Activated naive CD8-positive, alpha-beta T cell treated with anti-CD3 and anti-CD28 coated beads, Interleukin-2, amount 10 ng/mL, durations not matched to agents 7 days and 5 days (primary cell): ENCODE measurements at regions not wholly inside any gene's neighbourhood (a gene's known extent, or its start where the extent isn't known, plus 50 kb on each side); places are given as distances from the start of the nearest gene placed in this dataset.

Experiments
- ATAC-seq: fragments of 150-1000 bp; cut with Tn5 transposase; one replicate; pipeline ENCODE4 v1.10.0; 2021; ENCODE audit warnings: low read depth, moderate library complexity
- POLR2A ChIA-PET: fragments of 350-600 bp; sonication (Branson Sonifier 250); formaldehyde crosslinking; loops from one replicate; lab custom pipeline; 2021; ENCODE audit warnings: antibody characterized with exemption; lab: Charles Lee
- DNase-seq: peaks from one replicate; pipeline ENCODE4 v3.0.0; 2021
- H3K27ac Mint-ChIP-seq: one replicate; pipeline ENCODE4 v1.8.0; 2022; ENCODE audit warnings: mild to moderate bottlenecking, mixed read lengths
- H3K27me3 Mint-ChIP-seq: one replicate; pipeline ENCODE4 v1.8.0; 2022; ENCODE audit warnings: mild to moderate bottlenecking, moderate library complexity, mixed read lengths
- H3K36me3 Mint-ChIP-seq: one replicate; pipeline ENCODE4 v1.8.0; 2021; ENCODE audit warnings: mild to moderate bottlenecking, mixed read lengths
- H3K4me1 Mint-ChIP-seq: one replicate; pipeline ENCODE4 v1.8.0; 2021; ENCODE audit warnings: mixed read lengths
- H3K4me3 Mint-ChIP-seq: one replicate; pipeline ENCODE4 v1.8.0; 2022; ENCODE audit warnings: mild to moderate bottlenecking, moderate library complexity, mixed read lengths
- H3K9me3 Mint-ChIP-seq: one replicate; pipeline ENCODE4 v1.8.0; 2021; ENCODE audit warnings: mixed read lengths

DNA sequence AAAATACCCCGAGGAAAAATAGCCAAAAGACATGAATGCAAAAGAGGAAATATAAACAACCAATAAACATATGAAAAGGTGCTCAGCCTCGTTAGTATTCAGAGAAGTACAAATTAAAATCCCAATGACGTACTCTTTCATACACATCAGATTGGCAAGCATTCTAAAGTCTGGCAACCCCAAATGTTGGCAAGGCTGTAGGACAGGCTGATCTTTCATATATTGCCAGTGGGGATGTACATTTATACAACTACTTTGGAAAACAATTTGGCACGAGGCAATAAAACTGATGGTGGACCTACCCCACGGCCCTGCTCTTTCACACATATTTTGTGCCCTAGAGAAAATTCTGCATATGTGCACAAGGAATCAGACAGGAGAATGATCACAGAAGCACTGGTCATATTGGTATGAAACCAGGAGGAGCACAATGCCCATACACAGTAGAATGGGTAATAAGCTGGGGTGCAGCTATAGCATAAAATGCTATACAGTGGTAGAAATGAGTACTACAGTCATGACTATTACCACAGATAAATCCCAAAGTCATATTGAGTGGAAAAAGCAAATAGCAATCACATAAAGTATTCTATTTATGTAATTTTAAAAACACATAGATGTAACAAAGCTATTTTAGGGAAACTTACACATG, 176.0 kb upstream of the SLC24A5 start:
- no peaks in the 10 kb centered on the region for H3K36me3 Mint-ChIP-seq
- H3K4me1 Mint-ChIP-seq = no peaks in the 10 kb centered on the region
- H3K4me3 Mint-ChIP-seq = no peak overlapping the region
- no peak overlapping the region for H3K27ac Mint-ChIP-seq
- H3K27me3 Mint-ChIP-seq = no peaks in the 10 kb centered on the region
- H3K9me3 Mint-ChIP-seq = peaks cover 2% of the 10 kb centered on the region
- DNase-seq = no peak
- POLR2A ChIA-PET = no interaction called here
- no peak for ATAC-seq

DNA sequence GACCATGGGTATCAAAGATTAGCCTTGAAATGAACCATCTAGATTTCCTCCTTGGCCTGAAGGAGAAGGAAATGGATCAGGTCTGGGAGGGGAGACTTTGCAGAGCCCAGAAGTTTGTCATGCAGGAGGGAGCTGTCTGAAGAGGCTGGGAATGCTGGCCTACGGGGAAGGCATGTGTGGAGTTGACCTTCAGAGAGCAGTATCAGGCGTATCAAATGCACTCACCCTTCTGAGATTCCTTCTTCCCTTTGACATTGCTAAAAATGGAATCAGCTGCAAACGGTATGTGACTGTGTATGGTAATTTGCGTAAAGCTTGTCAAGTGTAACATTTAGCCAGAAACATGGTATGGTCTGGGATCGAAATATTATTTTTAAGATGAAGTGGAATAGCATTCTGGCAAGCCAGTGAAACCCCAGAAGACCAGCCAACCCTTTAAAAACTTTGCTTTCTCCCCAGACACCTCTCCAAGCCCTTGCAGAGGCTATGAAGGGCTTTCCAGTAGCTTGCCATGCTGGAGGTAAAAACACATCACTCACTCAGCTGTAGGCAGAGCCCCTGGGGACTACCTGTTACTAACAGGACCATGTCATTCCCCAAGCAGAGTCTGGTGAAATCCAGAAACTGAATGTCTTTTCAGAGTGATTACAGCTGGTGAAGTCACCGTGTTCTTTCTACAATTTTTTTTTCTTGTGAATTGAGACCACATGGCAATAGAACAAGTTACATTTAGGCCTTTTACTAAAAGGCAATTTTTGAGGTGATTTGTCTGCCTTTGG, 174.7 kb upstream of the SLC24A5 start:
- H3K4me3 Mint-ChIP-seq = no peak overlapping the region
- H3K4me1 Mint-ChIP-seq = no peaks in the 10 kb centered on the region
- ATAC-seq (no peak), DNase-seq (no peak)
- no peak overlapping the region for H3K27ac Mint-ChIP-seq
- POLR2A ChIA-PET = no interaction called here
- peaks cover 3% of the 10 kb centered on the region for H3K9me3 Mint-ChIP-seq
- no peaks in the 10 kb centered on the region for H3K36me3 Mint-ChIP-seq
- H3K27me3 Mint-ChIP-seq = peaks cover 2% of the 10 kb centered on the region

DNA sequence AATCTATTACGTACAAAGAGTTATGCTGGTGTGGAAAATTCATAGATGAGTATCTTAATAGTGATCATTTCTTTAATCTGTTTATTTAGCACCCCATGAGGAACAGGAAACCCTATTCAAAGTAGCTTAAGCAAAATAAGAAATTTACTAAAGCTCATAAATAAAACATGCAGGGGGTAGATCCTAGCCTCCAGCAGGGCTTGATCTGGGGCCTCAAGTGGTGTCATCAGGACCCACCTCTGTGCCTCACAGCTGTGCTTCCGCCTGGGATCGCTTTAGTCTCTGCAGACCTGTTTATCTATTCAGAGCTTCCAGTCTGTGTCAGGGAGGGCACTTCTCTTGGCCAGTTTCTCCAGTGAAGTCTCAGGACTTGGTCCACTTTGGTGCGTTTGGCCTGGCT, 171.0 kb upstream of the SLC24A5 start:
- H3K4me3 Mint-ChIP-seq = no peak overlapping the region
- POLR2A ChIA-PET = no interaction called here
- no peaks in the 10 kb centered on the region for H3K36me3 Mint-ChIP-seq
- H3K27ac Mint-ChIP-seq = no peak overlapping the region
- peaks cover 3% of the 10 kb centered on the region for H3K9me3 Mint-ChIP-seq
- no peak for ATAC-seq
- DNase-seq = no peak
- H3K4me1 Mint-ChIP-seq = no peaks in the 10 kb centered on the region
- H3K27me3 Mint-ChIP-seq = peaks cover 2% of the 10 kb centered on the region

DNA sequence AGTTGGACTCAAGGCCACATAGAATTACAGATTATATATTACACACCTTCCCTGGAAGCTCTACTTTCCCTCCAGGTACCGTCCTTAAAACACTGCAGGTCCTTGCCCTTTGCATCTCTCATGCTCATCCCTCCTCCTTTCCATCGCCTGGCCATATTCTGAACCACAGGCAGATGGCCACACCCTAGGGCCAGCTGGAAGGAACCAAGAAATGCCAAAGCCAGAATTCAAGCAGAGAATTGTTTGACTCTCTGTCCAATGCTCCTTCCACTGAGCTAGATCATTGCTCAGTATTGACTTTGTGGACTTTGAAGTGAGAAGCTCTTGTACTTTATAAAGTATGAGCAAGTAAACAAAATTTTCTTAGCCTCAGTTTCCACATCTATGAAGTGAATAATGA, 170.3 kb upstream of the SLC24A5 start:
- no peak overlapping the region for H3K4me3 Mint-ChIP-seq
- H3K27ac Mint-ChIP-seq = no peak overlapping the region
- H3K36me3 Mint-ChIP-seq = no peaks in the 10 kb centered on the region
- peaks cover 2% of the 10 kb centered on the region for H3K27me3 Mint-ChIP-seq
- no peaks in the 10 kb centered on the region for H3K4me1 Mint-ChIP-seq
- H3K9me3 Mint-ChIP-seq = peaks cover 3% of the 10 kb centered on the region
- ATAC-seq = no peak
- POLR2A ChIA-PET = no interaction called here
- no peak for DNase-seq

DNA sequence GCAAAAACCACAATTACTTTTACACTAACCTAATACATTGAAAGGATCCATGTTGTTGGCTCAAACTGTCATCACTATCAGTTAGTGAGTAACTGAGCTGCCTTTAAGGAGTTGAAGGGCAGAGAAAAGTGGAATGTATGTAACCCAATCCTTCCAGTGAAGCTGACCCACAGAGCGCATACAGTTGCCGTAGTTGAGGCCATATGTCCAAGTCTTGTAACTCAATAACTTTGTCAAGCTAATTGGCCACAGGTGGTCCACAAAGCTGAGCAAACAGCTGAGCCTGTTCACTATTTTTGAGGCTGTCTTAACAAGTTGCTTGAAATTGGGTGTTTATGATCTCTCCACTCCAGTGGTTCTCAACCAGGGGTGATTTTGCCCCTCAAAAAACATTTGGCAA, 169.0 kb upstream of the SLC24A5 start:
- Mint-ChIP-seq H3K36me3 (no peaks in the 10 kb centered on the region), H3K4me1 (no peaks in the 10 kb centered on the region), H3K9me3 (peaks cover 3% of the 10 kb centered on the region), H3K4me3 (no peak overlapping the region), H3K27ac (no peak overlapping the region), H3K27me3 (peaks cover 5% of the 10 kb centered on the region)
- no peak for ATAC-seq
- POLR2A ChIA-PET = no interaction called here
- no peak for DNase-seq

DNA sequence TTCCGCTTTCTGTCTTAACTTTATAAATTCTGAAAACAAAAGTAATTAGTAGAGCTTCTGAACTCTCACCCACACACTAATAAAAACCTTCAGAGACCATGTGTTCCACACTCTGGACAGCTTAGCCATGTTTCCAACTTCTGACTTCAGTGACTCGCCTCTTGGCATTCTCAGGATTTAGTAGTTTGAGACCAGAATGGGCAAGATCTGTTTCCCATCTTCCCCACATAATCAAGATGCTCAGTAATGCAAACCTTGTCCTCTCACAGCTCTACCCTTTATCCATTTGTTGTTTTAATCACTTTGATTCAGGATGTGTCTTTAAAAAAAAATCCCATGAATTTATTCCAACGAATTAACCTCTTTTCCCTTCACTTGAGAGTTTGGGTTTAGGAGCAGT, 166.6 kb upstream of the SLC24A5 start:
- Mint-ChIP-seq H3K4me3 (no peak overlapping the region), H3K36me3 (no peaks in the 10 kb centered on the region), H3K27ac (no peak overlapping the region), H3K4me1 (no peaks in the 10 kb centered on the region), H3K27me3 (peaks cover 5% of the 10 kb centered on the region), H3K9me3 (peaks cover 1% of the 10 kb centered on the region)
- POLR2A ChIA-PET = no interaction called here
- no peak for ATAC-seq
- no peak for DNase-seq

DNA sequence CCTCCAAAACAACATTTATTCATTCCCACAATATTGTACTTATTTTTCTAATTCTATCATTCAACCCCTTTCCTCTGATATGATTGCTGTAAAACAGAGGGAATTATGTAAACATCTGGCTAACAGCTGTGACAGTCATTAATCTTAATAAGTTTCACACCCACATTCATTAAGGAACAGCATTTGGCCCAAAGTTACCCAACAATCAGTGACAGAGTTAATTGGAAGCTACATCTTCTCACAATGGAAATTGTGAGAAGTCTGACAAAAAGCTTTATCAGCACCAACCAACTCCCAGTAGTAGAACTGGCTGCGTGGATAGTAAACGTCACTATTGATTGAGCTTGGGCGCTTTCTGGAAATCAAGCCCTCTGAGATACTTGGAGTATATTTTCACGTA, 165.8 kb upstream of the SLC24A5 start:
- DNase-seq (no peak), ATAC-seq (no peak)
- H3K4me3 Mint-ChIP-seq = no peak overlapping the region
- POLR2A ChIA-PET = no interaction called here
- no peaks in the 10 kb centered on the region for H3K36me3 Mint-ChIP-seq
- H3K9me3 Mint-ChIP-seq = peaks cover 1% of the 10 kb centered on the region
- H3K27me3 Mint-ChIP-seq = peaks cover 5% of the 10 kb centered on the region
- H3K27ac Mint-ChIP-seq = no peak overlapping the region
- H3K4me1 Mint-ChIP-seq = no peaks in the 10 kb centered on the region

DNA sequence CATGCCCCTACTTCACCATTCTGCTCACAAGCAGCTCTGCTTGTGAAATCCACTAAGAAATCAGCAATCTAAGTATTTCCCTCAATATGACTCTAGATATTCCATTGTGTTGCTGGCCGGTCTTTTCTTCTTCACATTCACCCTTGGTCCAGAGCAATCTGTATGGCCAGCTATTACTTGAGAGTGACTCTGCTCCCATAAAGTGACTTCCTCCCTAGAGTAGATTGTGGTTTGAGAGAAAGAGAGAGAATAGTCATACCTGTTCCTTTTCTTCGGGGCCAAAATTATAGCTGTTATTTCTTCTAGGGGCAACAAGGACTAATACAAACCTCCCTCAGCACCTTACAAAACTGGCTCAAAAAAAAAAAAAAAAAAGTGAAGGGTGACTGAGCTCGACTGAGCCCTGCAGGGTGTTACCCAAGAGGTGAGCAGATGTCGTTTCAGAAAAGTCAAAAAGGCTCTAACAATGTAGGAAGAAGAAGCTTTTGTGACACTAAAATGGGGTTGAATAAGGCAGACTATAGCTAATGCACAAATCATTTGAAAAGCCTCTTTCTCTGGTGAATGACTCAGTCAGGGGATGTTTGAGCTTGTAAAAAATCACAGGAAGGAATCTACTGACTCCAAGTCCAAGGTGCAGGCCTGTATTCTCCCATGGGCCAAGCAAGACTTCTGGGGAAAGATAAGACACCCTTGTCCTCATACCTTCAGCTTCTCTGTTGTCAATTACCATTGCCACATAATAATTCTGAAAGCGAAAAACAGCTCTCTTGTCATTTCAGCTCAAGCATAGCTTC, 161.0 kb upstream of the SLC24A5 start:
- Mint-ChIP-seq H3K27ac (no peak overlapping the region), H3K4me1 (peaks cover 10% of the 10 kb centered on the region), H3K27me3 (peaks cover 3% of the 10 kb centered on the region), H3K9me3 (no peaks in the 10 kb centered on the region), H3K36me3 (no peaks in the 10 kb centered on the region), H3K4me3 (no peak overlapping the region)
- DNase-seq (no peak), ATAC-seq (no peak)
- POLR2A ChIA-PET = no interaction called here

DNA sequence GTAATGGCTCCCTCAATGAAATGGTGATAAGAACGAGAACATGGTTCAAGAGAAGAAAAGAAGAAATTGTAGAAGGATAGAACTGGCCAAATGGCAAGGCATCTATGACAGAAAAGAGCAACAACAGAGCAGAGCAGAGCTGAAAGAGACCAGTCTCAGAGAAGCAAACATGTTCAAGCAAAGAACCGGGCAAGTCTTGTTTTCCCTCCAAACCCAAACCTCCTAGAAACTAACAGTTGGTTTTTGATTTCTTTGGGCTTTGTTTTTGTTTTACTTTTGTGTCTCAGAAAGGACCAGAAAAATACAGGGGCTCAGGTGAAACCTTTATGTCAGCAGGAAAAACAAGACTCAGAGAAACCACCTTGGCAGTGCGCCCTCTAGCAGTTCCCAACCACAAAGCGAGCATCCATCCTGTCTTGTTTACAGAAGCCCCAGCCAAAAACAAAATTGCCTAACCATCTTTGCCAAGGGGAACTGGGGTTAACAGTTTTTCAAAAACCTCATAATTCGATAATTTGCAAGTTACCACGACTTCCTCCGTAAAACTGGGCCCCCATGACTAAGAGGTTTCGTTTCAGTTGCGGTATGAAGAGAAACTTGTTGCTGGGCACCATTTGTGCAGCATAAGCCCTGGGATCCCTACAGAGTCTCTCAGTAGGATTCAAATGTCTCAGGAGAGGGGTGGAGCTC, 159.2 kb upstream of the SLC24A5 start:
- H3K4me3 Mint-ChIP-seq = peak overlapping the region; percentile 24
- POLR2A ChIA-PET = no interaction called here
- H3K9me3 Mint-ChIP-seq = no peaks in the 10 kb centered on the region
- ATAC-seq (no peak), DNase-seq (no peak)
- H3K27ac Mint-ChIP-seq = no peak overlapping the region
- H3K4me1 Mint-ChIP-seq = peaks cover 10% of the 10 kb centered on the region
- H3K27me3 Mint-ChIP-seq = no peaks in the 10 kb centered on the region
- no peaks in the 10 kb centered on the region for H3K36me3 Mint-ChIP-seq

DNA sequence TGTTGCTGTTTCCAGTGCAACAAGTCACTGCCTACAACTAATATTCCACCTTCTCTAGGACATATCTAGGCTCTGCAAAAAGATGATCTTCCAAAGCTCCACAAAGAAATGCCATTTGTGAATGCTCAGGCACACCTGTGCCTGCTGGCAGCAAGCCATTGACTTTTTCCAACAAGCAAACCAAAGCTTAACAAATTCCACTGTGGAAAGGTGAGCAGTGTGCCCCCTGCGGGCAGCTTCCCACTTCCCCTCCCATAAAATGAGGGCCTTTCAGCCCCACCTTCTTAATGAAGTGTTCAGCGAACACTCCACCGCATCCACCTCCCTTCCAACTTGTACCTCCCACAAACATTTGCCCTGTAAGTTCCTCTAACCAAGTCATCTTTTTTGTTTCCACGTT, 157.5 kb upstream of the SLC24A5 start:
- no peak for DNase-seq
- Mint-ChIP-seq H3K9me3 (no peaks in the 10 kb centered on the region), H3K27ac (no peak overlapping the region), H3K4me3 (no peak overlapping the region), H3K36me3 (no peaks in the 10 kb centered on the region), H3K27me3 (no peaks in the 10 kb centered on the region), H3K4me1 (peaks cover 10% of the 10 kb centered on the region)
- POLR2A ChIA-PET = no interaction called here
- ATAC-seq = no peak

DNA sequence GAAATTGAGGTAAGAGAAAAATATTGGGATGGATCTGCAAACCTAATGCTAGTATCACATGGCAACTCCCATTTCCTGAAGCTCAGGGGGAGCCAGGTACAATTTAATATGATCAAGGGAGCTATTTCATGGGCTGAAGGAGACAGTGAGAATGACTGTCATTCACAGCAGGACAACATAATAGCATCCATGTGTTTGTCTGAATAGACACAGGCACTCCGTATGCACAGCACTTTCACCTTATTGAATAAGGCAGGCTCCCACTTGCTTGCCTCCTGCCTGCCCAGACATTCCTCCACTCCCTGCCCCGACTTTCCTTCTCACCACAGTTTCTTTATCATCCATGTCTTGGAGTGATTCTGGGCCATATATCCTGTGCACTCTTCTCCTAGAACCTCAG, 156.6 kb upstream of the SLC24A5 start:
- ATAC-seq (no peak), DNase-seq (no peak)
- Mint-ChIP-seq H3K27ac (no peak overlapping the region), H3K4me3 (no peak overlapping the region), H3K4me1 (peaks cover 10% of the 10 kb centered on the region), H3K9me3 (no peaks in the 10 kb centered on the region), H3K27me3 (no peaks in the 10 kb centered on the region), H3K36me3 (no peaks in the 10 kb centered on the region)
- POLR2A ChIA-PET = no interaction called here

DNA sequence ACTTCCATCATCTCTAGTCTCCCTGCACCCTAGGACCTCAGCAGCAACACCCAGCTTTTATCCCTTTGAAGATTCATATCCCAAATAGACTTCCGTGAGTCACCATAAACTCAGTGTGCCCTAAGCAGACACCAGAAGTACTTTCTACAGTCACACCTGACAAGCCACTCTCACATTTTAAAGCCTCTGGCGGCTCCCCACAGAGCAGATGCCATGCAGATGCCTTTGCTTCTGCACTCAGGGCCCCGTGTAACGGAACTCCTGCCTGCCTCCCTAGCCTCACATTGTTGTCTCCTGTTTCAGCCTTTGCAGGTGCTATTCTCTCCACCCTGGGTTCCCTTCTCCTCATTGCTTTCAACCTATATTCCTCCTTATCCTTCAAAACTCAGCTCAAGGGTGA, 155.5 kb upstream of the SLC24A5 start:
- no peak for DNase-seq
- POLR2A ChIA-PET = no interaction called here
- H3K27ac Mint-ChIP-seq = no peak overlapping the region
- H3K27me3 Mint-ChIP-seq = no peaks in the 10 kb centered on the region
- no peak overlapping the region for H3K4me3 Mint-ChIP-seq
- H3K4me1 Mint-ChIP-seq = peaks cover 10% of the 10 kb centered on the region
- no peak for ATAC-seq
- no peaks in the 10 kb centered on the region for H3K9me3 Mint-ChIP-seq
- no peaks in the 10 kb centered on the region for H3K36me3 Mint-ChIP-seq

DNA sequence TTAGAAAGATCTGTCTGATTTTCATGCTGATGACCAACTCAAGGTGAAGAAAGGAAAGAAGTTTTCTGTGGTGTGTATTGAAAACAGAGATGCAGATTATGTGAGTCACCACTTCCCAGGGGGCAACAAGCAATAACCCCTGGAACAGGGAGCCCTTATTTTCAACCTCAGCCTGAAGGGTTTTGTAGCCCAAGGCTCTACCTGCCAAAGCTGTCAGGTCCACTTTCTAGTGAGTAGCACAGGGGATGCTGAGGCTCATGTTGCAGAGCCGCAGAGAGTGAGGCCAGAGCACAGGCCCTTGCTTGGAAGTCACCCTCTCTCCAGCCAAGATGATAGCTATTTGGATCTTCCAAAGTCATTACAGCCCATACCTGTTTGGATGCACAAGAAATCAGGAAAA, 152.2 kb upstream of the SLC24A5 start:
- POLR2A ChIA-PET = no interaction called here
- ATAC-seq = no peak
- H3K4me3 Mint-ChIP-seq = no peak overlapping the region
- H3K27me3 Mint-ChIP-seq = no peaks in the 10 kb centered on the region
- DNase-seq = no peak
- H3K36me3 Mint-ChIP-seq = no peaks in the 10 kb centered on the region
- H3K27ac Mint-ChIP-seq = no peak overlapping the region
- H3K9me3 Mint-ChIP-seq = no peaks in the 10 kb centered on the region
- no peaks in the 10 kb centered on the region for H3K4me1 Mint-ChIP-seq
